ENCODE measurements at regions not wholly inside any gene's neighbourhood (a gene's known extent, or its start where the extent isn't known, plus 50 kb on each side); places are given as distances from the start of the nearest gene placed in this dataset.

GRCh38 chr5:117082977-117083376 is 508.4 kb upstream of the SEMA6A start:
- no peak for DNase-seq (ENCODE audit: low read depth, low spot score)
- Histone ChIP-seq H3K4me1 (ENCODE audit: control insufficient read depth, extremely low read depth, insufficient read depth, low read length) (no peaks in the 10 kb centered on the region), H3K9me3 (replicated peaks; ENCODE audit: control insufficient read depth, insufficient read depth, low read length) (no peaks in the 10 kb centered on the region), H4K20me1 (replicated peaks; ENCODE audit: control insufficient read depth, extremely low read depth, insufficient read depth, low read length) (no peaks in the 10 kb centered on the region), H3K9ac (replicated peaks; ENCODE audit: extremely low read depth, insufficient read depth, low read length) (no peak overlapping the region), H3K27ac (ENCODE audit: insufficient read depth, low read depth, low read length) (no peak overlapping the region), H3K4me2 (ENCODE audit: insufficient read depth, low read length) (no peak overlapping the region), H3K27me3 (ENCODE audit: control insufficient read depth in 2 of 2, insufficient read depth in 2 of 2, low read length in 2 of 2) (no peaks in the 10 kb centered on the region), H2AFZ (ENCODE audit: low read depth, low read length) (no peak overlapping the region), H3K4me3 (replicated peaks in 1 of 3; ENCODE audit: insufficient read depth in 1 of 3, low read depth in 1 of 3, low read length in 3 of 3) (no peak overlapping the region), H3K9me1 (replicated peaks; ENCODE audit: control insufficient read depth, extremely low read depth, insufficient read depth, low read length) (no peaks in the 10 kb centered on the region), H3K36me3 (ENCODE audit: control insufficient read depth in 2 of 2, extremely low read depth in 1 of 2, insufficient read depth in 2 of 2, low read length in 2 of 2) (no peaks in the 10 kb centered on the region), H3K79me2 (ENCODE audit: control insufficient read depth, insufficient read depth, low read length) (no peaks in the 10 kb centered on the region)
- CTCF ChIA-PET = no interaction called here
- dilution Hi-C loops (cut with MboI; ENCODE audit: extremely low pct_ligation_motif_present, low sequenced_read_pairs) = no loop called here
- FAIRE-seq = no peak
- POLR2A ChIA-PET = no interaction called here
- no peak for TF ChIP-seq POLR2A (IDR thresholded peaks at IDR 0.05; ENCODE audit: low read depth, low read length)
- no peak for TF ChIP-seq POLR2AphosphoS5 (IDR thresholded peaks at IDR 0.05; ENCODE audit: insufficient read depth, low read depth, low read length)
- TF ChIP-seq CTCF (IDR thresholded peaks at IDR 0.05; ENCODE audit: extremely low read depth in 1 of 2, insufficient read depth in 1 of 2, low read depth in 1 of 2, low read length in 2 of 2) = no peak
- no peak for TF ChIP-seq EZH2 (IDR thresholded peaks at IDR 0.05; ENCODE audit: borderline replicate concordance, low read depth, low read length, severe bottlenecking)
- TF ChIP-seq FOS (IDR thresholded peaks at IDR 0.05; ENCODE audit: borderline replicate concordance, insufficient read depth, low read length) = no peak
- TF ChIP-seq JUN (IDR thresholded peaks at IDR 0.05; ENCODE audit: borderline replicate concordance, insufficient read depth, insufficient read length, low read depth) = no peak
- no peak for TF ChIP-seq MAX (IDR thresholded peaks at IDR 0.05; ENCODE audit: insufficient read depth, insufficient read length)
- TF ChIP-seq GATA2 (IDR thresholded peaks at IDR 0.05; ENCODE audit: insufficient read depth, insufficient read length, low read depth, low read length) = no peak
- TF ChIP-seq MYC (IDR thresholded peaks at IDR 0.05; ENCODE audit: low read depth, low read length) = no peak
- intact Hi-C loops (cut with micrococcal nuclease) = no loop called here
- BruUV-seq (replicated peaks) = no TSS peak
